ENCODE measurements at regions not wholly inside any gene's neighbourhood (a gene's known extent, or its start where the extent isn't known, plus 50 kb on each side); places are given as distances from the start of the nearest gene placed in this dataset.

DNA sequence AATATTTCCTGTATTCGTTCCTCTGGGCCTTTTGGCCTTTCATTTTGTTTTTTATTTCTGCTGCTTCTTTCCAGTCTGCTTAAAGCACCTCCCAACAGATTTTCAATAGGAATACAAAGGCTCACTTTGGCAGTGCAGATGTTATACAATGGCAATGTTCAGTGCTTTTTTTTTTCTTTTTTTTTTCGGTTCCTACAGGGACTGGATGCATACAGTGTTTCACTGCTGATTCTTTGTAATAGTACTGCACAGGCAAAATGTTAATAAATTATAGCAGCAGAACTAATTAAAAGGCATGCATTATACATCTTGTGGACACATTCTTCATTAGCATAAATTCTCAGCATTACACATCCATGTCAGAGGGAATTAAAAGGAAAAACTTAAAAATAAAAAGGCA, 356.6 kb upstream of the C9orf72 start:
- ChIA-PET CTCF (no interaction called here), POLR2A (no interaction called here)
- no peak for DNase-seq (ENCODE audit: extremely low spot score)
- TF ChIP-seq, protein P1, sequence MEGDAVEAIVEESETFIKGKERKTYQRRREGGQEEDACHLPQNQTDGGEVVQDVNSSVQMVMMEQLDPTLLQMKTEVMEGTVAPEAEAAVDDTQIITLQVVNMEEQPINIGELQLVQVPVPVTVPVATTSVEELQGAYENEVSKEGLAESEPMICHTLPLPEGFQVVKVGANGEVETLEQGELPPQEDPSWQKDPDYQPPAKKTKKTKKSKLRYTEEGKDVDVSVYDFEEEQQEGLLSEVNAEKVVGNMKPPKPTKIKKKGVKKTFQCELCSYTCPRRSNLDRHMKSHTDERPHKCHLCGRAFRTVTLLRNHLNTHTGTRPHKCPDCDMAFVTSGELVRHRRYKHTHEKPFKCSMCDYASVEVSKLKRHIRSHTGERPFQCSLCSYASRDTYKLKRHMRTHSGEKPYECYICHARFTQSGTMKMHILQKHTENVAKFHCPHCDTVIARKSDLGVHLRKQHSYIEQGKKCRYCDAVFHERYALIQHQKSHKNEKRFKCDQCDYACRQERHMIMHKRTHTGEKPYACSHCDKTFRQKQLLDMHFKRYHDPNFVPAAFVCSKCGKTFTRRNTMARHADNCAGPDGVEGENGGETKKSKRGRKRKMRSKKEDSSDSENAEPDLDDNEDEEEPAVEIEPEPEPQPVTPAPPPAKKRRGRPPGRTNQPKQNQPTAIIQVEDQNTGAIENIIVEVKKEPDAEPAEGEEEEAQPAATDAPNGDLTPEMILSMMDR (IDR thresholded peaks at IDR 0.05; ENCODE audit: control extremely low read depth, extremely low read depth, low read depth, missing control alignments) = no peak

DNA sequence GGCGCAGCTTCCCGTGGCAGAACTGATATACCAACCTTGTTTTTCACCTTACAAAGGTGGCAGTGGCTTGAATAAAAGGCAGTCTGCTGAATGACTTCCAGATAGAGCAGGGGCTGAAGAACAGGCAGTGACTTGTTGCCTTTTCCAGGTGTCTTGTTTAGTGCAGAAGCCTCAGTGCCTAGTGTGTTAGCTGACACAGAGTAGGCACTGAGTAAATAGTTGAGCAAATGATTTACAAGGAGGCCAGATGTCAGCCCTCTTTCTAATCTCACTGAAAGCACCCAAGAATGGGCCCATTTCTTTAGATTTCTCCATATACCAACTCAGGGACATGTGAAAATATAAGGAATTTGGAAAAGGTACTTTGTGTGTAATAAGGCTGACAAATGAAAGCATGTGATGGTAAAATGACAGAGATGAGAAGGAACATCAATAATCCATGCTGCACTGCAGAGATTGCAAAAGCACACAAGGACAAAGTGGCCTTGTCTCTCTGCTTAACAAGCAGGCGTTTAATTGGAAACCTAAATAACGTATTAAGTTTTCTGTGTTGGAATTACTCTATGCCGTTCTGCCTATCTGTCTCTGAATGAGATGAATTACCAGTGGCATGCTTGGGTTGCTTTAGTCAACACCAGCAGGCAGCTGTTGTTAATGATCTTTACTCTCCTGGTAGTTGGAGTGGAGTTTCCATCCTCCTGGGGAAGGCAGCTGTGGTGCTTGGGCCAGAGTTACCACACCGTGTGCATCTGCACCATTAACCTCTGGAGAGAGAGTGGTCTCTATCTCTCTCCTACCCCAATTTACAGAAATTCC, 360.1 kb upstream of the C9orf72 start:
- CTCF ChIA-PET = interaction anchor here (1.4 to 1.7 kb wide), 2 partner anchors 8 to 16 kb away, joined by 3 read pairs; no protein-coding TSS in a partner anchor
- TF ChIP-seq, protein P1 (IDR thresholded peaks at IDR 0.05; ENCODE audit: control extremely low read depth, extremely low read depth, low read depth, missing control alignments) = no peak
- no peak for DNase-seq (ENCODE audit: extremely low spot score)
- POLR2A ChIA-PET = no interaction called here

DNA sequence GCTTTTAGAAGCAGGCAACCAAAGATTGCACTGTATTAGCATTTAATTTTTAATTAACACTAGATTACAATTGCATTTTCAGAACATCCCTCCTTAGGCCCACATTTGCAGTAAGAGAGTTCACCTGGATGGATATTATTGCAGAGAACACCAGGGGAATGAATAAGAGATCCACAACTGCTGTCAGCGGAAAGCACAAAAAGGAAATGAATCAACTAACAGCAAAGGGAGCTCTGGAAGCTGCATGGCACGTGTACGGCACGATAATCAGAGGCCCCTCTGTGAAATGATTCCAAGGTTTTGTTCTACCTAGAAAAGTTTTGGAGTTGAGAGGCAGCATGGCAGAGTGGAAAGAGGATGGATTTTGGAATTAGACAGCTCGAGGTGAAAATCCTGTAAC, 361.2 kb upstream of the C9orf72 start:
- CTCF ChIA-PET = interaction anchor here (1.4 kb wide), 1 partner anchor 9 kb away, joined by 3 read pairs; no protein-coding TSS in a partner anchor
- TF ChIP-seq, protein P1 (IDR thresholded peaks at IDR 0.05; ENCODE audit: control extremely low read depth, extremely low read depth, low read depth, missing control alignments) = no peak
- no peak for DNase-seq (ENCODE audit: extremely low spot score)
- POLR2A ChIA-PET = no interaction called here

DNA sequence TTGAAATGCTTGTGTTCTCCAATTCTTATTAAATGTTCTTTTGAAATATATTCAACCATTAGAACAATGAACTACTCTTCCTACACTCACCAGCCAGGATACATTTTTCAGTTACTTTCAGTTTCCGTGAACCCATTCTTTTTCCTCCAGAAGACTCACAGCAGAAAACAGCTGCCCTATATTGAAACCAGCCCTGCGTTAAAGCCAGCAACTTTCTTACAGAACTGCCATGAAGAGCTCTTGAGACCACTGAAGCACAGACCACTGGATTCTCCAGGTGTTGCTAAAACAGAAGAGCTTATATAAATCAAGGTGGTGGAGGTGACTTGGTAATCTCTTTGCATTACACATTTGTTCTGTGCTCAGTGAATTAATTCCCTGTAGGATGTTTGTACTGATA, 365.9 kb upstream of the C9orf72 start:
- ChIA-PET POLR2A (no interaction called here), CTCF (interaction anchor here (1.2 kb wide), 1 partner anchor 11 kb away, joined by 3 read pairs; no protein-coding TSS in a partner anchor)
- TF ChIP-seq, protein P1 (IDR thresholded peaks at IDR 0.05; ENCODE audit: control extremely low read depth, extremely low read depth, low read depth, missing control alignments) = no peak
- no peak for DNase-seq (ENCODE audit: extremely low spot score)

DNA sequence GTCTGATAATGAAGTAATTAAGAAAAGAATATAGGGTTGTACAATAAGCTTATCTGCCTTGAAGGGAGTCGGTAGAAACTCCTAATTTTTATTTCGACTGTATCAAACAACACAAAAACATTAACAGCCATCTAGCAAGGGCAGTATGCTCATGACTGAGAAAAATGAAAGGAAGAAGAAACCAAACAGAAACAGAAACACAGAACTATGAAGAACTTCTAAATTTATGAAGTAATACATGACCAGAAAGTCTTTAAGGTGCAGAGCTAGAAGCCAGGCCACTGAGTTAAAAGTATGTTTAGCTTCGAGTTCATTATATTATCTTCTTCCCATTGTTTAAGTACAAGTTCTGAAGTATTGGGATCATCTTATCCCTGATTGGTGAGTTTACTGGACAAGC, 367.3 kb upstream of the C9orf72 start:
- no peak for DNase-seq (ENCODE audit: extremely low spot score)
- TF ChIP-seq, protein P1 (IDR thresholded peaks at IDR 0.05; ENCODE audit: control extremely low read depth, extremely low read depth, low read depth, missing control alignments) = no peak
- ChIA-PET POLR2A (no interaction called here), CTCF (interaction anchor here (0.9 to 1.2 kb wide), 2 partner anchors 9 to 52 kb away, joined by 3 read pairs; no protein-coding TSS in a partner anchor)

DNA sequence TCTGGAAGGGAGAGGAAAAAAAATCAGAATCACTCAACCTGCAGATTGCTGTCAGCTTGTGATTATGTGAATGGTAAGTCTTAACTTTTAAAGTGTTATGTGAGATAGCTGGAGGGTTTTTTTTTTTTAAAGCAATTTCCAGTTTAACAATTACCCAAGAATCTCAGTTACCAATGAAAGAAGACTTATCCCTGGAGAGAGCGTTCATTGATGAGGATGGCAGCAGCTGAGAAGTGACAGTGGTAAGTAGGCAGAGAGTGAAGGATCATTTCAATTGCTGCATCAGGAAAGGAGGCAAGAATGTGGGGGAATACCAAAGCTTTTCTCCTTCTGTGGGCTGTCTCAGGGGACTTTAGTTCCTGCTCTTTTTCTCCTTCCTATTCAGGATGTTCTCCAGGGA, 370.2 kb upstream of the C9orf72 start:
- TF ChIP-seq, protein P1 (IDR thresholded peaks at IDR 0.05; ENCODE audit: control extremely low read depth, extremely low read depth, low read depth, missing control alignments) = no peak
- no peak for DNase-seq (ENCODE audit: extremely low spot score)
- CTCF ChIA-PET = interaction anchor here (1.3 kb wide), 1 partner anchor 22 kb away, joined by 3 read pairs; no protein-coding TSS in a partner anchor
- POLR2A ChIA-PET = no interaction called here

All from GM10248 (cell line).